ENCODE measurements at regions not wholly inside any gene's neighbourhood (a gene's known extent, or its start where the extent isn't known, plus 50 kb on each side); places are given as distances from the start of the nearest gene placed in this dataset.

DNA sequence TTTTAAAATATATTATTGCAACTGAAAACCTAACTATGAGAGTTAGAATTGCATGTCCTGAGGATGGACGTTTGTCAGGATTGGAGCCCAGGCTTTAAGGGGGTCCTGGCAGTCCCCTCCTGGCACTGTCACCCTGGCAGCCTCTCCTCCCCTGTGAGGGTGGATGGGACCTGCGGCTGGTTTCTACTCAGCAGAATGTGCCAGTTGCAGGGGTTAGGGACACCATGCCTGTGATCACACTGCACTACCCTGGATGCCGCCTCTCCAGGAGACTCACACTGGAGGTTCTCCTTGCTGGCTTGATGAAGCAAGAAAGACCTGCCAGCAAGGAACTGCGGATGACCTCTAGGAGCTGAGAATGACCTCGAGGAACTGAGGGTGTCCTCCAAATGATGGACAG lies 356.7 kb upstream of the MYT1L start:
- Histone ChIP-seq H3K9me3 (no peaks in the 10 kb centered on the region), H3K27ac (no peak overlapping the region), H3K36me3 (no peaks in the 10 kb centered on the region), H3K4me1 (no peaks in the 10 kb centered on the region), H3K4me3 (no peak overlapping the region), H3K27me3 (no peaks in the 10 kb centered on the region)
- no peak for DNase-seq
- no peak for TF ChIP-seq POLR2A (IDR thresholded peaks at IDR 0.05)
- TF ChIP-seq, protein P1, sequence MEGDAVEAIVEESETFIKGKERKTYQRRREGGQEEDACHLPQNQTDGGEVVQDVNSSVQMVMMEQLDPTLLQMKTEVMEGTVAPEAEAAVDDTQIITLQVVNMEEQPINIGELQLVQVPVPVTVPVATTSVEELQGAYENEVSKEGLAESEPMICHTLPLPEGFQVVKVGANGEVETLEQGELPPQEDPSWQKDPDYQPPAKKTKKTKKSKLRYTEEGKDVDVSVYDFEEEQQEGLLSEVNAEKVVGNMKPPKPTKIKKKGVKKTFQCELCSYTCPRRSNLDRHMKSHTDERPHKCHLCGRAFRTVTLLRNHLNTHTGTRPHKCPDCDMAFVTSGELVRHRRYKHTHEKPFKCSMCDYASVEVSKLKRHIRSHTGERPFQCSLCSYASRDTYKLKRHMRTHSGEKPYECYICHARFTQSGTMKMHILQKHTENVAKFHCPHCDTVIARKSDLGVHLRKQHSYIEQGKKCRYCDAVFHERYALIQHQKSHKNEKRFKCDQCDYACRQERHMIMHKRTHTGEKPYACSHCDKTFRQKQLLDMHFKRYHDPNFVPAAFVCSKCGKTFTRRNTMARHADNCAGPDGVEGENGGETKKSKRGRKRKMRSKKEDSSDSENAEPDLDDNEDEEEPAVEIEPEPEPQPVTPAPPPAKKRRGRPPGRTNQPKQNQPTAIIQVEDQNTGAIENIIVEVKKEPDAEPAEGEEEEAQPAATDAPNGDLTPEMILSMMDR (IDR thresholded peaks at IDR 0.05), result no peak
- intact Hi-C loops (cut with DNase I; ENCODE audit: low total_unique reads), result no loop called here

DNA sequence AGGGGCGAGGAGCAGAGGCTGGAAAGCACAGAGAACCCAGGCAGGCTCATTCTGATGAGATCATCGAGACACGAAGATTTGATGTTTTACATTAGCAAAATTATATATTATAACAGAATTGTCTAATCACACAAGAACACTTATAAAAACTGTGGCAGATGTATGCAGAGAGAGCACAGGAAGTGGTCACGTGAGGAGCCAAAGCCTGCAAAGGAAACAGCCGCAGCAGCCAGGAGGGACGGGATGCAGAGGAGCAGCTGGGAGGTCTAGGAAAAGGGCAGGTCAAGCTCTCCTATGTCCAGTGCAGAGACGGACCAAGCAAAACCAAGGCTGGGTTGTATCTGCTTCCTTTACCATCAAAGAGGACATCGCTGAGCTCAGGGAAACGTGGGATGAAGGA lies 355.1 kb upstream of the MYT1L start:
- H3K27ac ChIP-seq, result no peak overlapping the region
- no peak for DNase-seq
- H3K36me3 ChIP-seq, result no peaks in the 10 kb centered on the region
- no peaks in the 10 kb centered on the region for H3K4me1 ChIP-seq
- H3K9me3 ChIP-seq, result no peaks in the 10 kb centered on the region
- H3K27me3 ChIP-seq, result no peaks in the 10 kb centered on the region
- no peak for TF ChIP-seq POLR2A (IDR thresholded peaks at IDR 0.05)
- TF ChIP-seq, protein P1 (IDR thresholded peaks at IDR 0.05), result no peak
- no peak overlapping the region for H3K4me3 ChIP-seq
- intact Hi-C loops (cut with DNase I; ENCODE audit: low total_unique reads), result no loop called here

DNA sequence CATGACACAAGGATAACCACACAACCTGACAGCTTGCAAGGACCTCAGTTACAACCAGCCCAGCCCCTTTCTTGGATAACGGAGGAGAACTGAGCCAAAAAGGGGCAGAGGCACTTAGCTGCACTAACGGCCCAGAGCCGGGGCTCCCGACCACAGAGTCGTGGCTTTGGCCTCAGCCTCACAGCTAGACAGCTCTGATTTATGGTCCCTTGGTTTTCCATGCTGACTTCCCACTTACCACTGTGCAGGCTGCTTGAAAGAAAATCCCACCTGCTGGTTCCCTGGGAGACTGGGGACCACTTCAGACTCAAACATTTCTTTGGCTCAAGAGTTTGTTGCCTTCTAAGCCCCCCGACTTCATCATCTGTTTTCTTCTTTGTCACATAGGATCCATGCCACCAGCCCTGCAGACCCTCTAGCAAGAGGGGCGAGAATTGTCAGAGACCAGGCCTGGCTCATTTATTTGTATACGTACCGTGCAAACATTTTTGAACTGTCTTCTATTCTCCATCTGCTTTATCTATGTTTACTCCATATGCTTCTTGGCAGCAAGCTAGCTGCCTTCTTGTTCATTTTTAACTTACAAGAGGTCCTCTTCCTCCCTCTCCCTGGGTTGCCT lies 352.6 kb upstream of the MYT1L start:
- no peak overlapping the region for H3K4me3 ChIP-seq
- intact Hi-C loops (cut with DNase I; ENCODE audit: low total_unique reads), result no loop called here
- DNase-seq, result no peak
- H3K36me3 ChIP-seq, result no peaks in the 10 kb centered on the region
- no peaks in the 10 kb centered on the region for H3K9me3 ChIP-seq
- TF ChIP-seq, protein P1 (IDR thresholded peaks at IDR 0.05), result no peak
- TF ChIP-seq POLR2A (IDR thresholded peaks at IDR 0.05), result no peak
- no peak overlapping the region for H3K27ac ChIP-seq
- no peaks in the 10 kb centered on the region for H3K27me3 ChIP-seq
- no peaks in the 10 kb centered on the region for H3K4me1 ChIP-seq

DNA sequence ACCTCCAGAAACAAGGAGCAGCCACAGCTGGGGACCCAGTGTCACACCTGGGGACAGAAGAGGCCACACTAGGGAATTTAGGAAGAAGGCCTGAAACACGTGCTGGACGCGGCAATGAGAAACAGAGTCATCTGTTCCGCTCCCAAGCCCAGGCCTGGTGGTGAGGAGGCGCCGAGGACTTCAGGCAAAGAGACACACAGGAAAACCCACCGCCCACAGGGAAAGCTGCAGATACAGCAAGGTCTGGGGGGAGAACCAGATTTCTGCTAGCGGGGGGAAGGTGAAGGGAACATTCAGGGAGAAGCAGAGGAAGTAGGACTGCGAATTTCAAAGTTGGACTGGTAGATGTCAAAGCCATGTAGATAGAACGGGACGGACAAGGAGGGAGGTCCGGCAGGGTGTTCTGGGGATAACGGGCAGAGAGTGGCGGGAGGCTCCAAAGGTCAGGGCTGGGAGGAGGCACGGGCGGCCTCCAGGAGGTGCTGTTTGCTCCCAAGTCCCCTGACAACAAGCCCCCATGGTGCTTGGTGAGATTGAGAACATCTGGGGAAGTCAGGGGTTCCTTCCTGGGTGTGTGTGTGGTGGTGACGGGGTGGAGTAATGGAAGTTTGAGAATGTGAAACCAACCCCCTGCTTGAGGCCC lies 351.7 kb upstream of the MYT1L start:
- H3K4me3 ChIP-seq, result no peak overlapping the region
- no peaks in the 10 kb centered on the region for H3K36me3 ChIP-seq
- H3K4me1 ChIP-seq, result no peaks in the 10 kb centered on the region
- intact Hi-C loops (cut with DNase I; ENCODE audit: low total_unique reads), result no loop called here
- H3K27ac ChIP-seq, result no peak overlapping the region
- TF ChIP-seq, protein P1 (IDR thresholded peaks at IDR 0.05), result no peak
- TF ChIP-seq POLR2A (IDR thresholded peaks at IDR 0.05), result no peak
- no peaks in the 10 kb centered on the region for H3K27me3 ChIP-seq
- no peaks in the 10 kb centered on the region for H3K9me3 ChIP-seq
- no peak for DNase-seq

DNA sequence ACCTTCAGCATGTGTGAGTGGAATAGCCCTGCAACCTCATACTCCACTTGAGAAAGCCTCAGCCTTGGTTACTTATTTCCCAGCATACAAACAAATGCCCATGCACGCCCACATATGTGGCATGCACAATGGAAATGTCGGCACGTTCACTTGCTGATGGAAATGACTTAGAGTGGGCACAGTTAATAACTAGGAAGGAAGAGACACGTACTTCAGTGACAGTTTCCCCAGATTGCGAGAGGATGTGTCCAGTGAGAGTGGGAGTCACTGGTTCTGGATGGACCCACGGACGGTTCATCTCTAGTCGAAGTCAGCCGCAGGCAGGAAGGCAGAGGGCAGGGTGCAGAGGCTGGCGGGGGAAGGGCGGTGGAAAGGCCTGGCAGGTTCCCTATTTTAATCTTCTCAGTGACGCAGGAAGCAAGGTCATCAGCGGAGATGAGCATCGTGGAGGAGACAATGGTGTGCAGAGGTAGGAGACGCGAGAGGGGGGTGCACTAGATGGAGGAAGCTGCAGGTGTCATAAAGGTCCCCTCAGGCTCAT lies 350.7 kb upstream of the MYT1L start:
- Histone ChIP-seq H3K27me3 (no peaks in the 10 kb centered on the region), H3K27ac (no peak overlapping the region), H3K36me3 (no peaks in the 10 kb centered on the region), H3K4me1 (no peaks in the 10 kb centered on the region), H3K4me3 (no peak overlapping the region), H3K9me3 (no peaks in the 10 kb centered on the region)
- intact Hi-C loops (cut with DNase I; ENCODE audit: low total_unique reads), result no loop called here
- DNase-seq, result no peak
- TF ChIP-seq POLR2A (IDR thresholded peaks at IDR 0.05), result no peak
- TF ChIP-seq, protein P1 (IDR thresholded peaks at IDR 0.05), result no peak

Measured in uterus (tissue), 3 donors.